GM21619 (cell line): ENCODE measurements at regions not wholly inside any gene's neighbourhood (a gene's known extent, or its start where the extent isn't known, plus 50 kb on each side); places are given as distances from the start of the nearest gene placed in this dataset.
"Not testable (repeated sequence)": the region's sequence is repeated elsewhere in the genome, so short reads cannot be mapped to it uniquely, and the experiment has no call there.

Experiments used
- ATAC-seq: cut with Tn5 transposase; IDR thresholded peaks from one replicate; pipeline ENCODE4 v1.9.1; 2021; ENCODE audit not compliant: unreplicated experiment

DNA sequence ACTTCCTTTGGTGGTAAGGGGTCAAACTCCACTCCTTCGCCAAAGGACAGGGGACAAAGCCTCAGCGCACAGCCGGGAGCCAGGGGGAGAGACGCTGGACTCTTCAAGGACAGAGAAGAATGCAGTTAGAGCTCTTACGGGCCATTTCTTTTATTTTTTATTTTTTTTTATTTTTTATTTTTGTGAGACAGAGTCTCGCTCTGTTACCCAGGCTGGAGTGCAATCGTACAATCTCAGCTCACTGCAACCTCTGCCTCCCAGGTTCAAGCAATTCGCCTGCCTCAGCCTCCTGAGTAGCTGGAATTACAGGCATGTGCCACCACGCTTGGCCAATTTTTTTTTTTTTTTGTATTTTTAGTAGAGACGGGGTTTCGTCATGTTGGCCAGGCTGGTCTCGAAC, 93.2 kb upstream of the RPH3AL start, which contains the start of gene RFLNB:
RFLNB (minus strand) TSS at position 101 of the 400 bp plus-strand sequence.
- ATAC-seq: not testable (repeated sequence)

DNA sequence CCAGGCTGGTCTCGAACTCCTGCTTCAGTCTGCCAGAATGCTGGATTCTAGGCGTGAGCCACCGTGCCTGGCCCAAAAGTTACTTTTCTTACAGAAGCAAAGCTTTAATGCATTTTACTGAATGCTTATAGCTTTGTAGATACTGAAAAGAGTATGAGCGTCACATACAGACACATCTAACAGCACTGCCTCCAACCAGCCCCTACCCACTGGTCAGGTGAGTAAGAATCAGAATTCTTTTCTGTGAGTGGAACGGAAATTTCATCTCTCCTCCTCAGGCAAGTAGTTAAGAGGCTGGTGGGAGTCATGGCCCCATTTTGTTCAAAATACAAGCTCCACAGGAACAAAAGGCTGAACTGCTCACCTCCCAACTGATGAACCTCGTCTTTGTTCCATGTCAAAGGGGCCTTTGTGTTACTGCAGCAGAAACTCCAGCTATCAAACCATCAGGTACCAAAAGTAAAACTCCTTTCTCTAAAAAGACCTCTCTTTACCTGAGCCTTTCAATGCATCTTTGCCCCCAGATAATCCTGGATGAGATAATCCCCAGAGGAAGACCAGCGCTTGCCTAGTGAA, 92.4 kb upstream of the RPH3AL start:
- no peak for ATAC-seq

DNA sequence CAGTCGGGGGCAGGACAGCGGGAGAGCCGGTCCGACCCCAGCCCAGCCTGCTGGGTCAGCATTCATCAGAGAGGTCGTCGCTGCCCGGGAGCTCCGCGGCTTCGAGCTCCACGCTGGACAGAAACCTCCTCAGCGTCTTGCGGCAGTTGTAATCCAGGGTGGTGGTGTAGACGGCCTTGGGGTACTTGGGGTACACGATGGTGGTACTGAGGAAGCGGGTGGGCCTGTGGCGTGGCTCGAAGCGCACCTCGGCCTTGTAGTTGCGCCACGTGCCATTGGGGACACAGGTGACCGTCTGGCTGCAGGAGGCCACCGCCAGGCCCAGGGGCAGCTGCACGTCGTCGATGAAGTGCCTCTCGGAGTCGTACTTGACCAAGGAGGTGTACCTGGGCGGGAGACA, 90.5 kb upstream of the RPH3AL start:
- no peak for ATAC-seq

DNA sequence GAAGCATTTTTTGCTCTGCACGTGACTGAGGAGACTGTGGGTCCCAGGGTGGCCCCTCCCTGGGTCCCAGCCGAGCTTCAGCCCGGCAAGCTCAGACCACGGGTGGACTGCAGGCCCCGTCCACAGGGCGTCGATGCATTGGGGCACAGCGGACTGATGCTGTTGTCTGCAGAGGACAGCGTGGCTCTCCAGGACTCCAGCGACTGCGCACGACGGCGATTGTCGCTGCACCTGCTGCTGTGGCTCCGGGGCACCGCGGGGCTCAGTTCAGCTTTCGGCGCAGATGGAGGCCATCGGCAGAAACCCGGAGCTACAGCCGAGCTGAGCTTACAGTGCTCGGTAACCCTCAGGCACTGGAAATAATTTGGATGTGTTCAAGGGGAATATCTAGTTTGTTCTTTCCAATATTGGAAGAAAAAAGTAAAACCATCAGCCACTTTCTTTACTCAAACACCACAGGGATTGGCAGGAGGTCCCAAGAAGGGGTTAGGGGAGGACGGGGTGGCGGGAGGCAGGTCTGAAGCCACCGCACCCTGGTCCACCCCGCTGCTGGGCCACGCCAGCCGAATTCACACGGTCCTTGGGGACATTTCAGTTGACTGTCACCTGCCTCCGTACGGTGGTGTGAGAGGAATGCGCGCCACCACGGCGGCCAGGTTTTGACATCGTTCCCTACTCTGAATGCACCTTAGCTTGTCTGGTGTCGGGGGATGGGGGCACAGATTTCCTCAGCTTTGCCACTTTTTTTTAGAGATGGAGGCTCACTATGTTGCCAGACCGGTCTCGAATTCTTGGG, 88.7 kb upstream of the RPH3AL start:
- no peak for ATAC-seq

DNA sequence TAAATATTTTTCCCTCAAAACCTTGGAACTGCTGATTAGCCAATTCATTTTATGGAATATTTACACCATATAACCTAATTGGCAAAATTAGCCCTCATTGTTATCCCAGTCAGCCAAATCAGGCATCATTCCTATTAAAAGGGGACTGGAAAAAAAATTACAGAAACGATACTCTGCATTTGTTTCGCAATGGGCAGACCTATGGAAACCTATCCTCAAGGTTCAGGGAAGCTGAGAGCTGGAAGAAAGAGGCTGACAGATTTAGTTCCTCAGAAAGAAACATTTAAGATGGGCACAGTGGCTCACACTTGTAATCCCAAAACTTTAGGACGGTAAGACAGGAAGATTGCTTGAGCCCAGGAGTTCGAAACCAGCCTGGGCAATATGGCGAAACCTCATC, 85.6 kb upstream of the RPH3AL start:
- ATAC-seq: no peak

DNA sequence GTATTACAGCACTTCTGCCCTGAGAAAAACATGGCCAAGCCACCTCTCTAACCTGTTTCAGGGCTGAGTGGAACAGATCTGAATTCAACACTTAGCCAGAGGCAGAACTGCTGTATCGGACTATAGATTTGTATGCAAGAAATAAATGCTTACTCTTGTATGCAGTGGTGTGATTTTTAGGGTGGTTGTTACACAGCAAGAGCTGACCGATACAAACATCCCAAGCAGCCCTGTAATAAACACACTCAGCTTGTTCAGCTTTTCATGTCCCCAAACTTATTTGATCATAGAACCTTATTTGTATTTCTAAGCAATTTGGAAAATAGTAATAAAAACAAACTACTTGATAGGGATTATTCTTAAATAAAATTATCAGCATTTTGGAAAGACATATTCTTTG, 84.9 kb upstream of the RPH3AL start:
- ATAC-seq: no peak

DNA sequence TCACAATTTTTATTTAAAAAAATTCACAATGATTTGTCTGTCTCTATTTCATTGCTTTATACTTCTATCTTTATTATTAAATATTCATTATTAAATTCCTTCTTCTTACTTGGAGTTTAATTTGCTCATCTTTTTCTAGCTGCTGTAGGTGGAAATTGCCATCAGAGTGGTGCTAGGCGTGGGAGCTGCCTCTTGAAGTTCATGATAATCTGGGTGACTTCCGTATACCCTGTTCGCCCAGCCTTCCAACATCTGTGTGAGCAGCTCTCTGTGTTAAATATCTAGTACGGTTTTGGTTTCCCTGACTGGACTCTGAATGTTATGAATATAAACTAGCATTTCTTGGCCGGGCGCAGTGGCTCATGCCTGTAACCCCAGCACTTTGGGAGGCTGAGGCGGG, 84.0 kb upstream of the RPH3AL start:
- ATAC-seq: no peak

DNA sequence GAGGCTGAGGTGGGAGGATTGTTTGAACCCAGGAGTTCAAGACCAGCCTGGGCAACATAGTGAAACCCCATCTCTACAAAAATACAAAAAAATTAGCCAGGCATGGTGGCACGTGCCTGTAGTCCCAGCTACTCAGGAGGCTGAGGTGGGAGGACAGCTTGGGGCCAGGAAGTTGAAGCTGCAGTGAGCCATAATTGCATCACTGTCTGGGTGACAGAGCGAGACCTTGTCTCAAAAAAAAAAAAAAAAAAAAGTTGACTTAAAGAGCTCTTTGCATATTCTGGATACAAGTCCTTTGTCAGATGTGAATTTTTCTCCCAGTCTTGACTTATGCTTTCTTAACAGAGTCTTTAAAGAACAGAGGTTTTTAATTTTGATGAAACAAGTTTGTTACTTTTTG, 79.9 kb upstream of the RPH3AL start:
- ATAC-seq: not testable (repeated sequence)

DNA sequence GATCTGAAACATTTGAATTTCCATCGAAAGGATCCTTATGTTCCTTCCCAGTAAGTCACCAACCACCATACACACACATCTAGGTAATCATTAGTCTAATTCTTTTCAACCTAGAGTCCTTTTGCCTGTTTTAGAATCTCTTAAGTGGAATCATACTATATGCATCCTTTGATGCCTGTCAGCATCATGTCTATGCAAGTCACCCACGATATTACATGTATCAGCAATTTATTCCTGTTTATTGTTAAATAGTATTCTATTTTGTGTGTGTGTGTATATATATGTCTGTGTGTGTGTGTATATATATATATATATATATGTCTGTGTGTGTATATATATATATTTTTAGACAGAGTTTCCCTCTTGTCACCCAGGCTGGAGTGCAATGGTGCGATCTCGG, 78.9 kb upstream of the RPH3AL start:
- ATAC-seq: no peak

DNA sequence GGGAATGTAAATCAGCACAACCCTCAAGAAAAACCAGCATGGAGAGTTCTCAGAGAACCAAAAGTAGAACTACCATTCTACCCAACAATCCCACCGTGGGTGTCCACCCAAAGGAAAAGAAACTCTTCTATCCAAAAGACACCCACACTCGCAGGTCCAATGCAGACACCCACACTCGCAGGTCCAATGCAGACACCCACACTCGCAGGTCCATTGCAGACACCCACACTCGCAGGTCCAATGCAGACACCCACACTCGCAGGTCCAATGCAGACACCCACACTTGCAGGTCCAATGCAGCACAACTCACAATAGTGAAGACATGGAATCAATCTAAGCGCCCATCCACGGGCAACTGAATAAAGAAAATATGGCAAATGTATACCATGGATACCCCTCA, 77.0 kb upstream of the RPH3AL start:
- ATAC-seq: no peak

DNA sequence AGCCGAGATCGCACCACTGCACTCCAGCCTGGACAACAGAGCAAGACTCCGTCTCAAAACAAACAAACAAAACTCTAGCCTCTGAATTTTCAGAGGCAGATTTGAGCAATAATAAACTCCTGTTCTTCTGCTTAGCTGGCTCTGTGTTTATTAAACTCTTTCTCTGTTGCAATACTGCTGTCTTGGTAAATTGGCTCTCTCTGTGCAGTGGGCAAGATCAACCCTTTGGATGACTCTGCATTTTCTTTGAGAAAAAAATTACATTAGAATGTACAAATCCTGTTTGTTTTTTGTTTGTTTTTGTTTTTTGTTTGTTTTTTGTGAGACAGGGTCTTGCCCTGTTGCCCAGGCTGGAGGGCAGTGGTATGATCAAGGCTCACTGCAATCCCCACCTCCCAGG, 75.8 kb upstream of the RPH3AL start:
- no peak for ATAC-seq

DNA sequence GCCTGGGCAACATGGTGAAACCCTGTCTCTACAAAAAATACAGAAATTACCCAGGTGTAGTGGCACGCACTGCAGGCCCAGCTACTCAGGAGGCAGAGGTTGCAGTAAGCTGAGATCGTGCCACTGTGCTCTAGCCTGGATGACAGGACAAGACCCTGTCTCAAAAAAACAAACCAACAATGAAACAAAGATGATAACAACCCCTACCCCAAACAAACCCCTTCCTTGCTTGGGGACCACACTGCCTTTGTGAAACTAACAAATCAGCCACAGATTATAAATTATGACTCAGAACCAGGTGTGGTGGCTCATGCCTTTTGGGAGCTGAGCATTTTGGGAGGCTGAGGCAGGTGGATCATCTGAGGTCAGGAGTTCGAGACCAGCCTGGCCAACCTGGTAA, 75.3 kb upstream of the RPH3AL start:
- no peak for ATAC-seq

DNA sequence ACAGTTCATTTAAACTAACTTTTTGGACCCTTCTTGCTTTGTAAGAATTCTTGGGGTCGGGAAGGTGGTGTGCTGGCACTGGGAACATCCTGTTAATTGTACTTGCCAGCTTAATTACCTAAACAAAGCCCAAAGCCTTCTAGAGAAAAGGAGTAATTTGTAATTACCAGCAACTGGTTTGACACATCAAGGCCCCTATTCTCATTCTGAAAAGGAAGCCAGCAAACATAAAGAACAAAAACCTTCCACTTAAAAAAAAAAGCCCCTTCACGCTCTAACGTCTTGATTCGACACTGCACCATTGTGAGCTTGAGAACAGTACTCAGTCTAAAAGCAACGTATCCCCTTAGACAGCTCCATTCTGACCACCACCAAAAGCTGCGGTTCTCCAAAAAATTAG, 74.7 kb upstream of the RPH3AL start:
- ATAC-seq: no peak

DNA sequence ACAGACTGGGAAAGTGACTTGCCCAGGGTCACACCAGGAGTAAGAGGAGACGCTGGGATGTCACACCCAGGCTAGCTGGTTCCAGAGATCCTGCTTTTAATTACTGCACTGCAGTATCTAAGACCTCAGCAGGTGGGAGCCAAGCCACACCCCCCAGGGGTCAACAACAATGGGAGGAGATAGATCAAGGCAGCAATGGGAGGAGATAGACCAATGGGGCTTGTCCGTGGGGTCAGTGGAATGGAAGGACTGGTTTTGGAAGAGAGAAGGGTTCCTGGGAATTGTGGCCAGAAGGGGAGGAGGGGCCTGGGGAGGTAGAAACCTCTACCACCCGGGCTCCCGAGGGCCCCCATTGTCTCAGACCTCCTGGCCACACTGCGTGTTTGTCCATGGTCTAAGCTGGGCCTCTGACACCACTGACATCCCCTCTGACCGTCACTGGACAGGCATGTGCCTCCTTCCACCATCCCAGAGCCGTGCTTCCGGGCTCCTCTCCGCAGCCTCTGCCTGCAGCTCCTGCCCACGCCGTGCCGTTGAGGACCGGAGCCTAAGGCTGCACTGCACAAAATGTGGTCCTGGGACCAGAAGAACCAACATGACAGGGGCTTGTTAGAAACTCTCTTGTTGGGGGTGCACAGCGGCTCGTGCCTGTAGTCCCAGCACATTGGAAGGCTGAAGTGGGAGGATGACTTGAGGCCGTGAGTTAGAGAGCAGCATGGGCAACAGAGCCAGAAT, 69.8 kb upstream of the RPH3AL start:
- no peak for ATAC-seq

DNA sequence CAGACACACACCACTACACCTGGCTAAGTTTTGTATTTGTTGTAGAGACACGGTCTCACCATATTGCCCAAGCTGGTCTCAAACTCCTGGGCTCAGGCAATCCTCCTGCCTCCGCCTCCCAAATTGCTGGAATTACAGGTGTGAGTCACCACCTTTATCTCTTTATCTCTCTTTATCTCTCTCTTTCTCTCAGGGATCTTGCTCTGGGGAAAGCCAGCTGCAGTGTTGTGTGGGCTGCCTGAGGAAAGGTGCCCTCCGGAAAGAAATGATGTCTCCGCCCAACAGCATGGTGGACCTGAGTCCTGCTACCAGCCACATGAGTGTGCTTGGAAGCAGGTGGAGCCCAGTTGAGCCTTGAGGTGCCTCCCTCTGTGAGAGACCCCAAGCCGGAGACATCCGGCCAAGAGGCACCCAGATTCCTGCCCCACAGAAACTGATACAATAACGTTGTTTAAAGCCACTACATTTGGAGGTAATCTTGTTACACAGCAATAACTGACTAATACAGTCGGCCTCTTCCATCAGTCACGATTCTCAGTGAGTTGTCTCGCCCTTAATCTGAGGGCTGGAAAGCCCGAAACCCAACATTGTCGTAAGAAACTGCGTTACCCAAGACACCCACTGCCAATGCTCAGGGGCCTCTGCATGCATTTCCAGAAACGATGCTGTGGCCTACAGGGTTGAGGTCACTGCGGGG, 68.0 kb upstream of the RPH3AL start:
- no peak for ATAC-seq

DNA sequence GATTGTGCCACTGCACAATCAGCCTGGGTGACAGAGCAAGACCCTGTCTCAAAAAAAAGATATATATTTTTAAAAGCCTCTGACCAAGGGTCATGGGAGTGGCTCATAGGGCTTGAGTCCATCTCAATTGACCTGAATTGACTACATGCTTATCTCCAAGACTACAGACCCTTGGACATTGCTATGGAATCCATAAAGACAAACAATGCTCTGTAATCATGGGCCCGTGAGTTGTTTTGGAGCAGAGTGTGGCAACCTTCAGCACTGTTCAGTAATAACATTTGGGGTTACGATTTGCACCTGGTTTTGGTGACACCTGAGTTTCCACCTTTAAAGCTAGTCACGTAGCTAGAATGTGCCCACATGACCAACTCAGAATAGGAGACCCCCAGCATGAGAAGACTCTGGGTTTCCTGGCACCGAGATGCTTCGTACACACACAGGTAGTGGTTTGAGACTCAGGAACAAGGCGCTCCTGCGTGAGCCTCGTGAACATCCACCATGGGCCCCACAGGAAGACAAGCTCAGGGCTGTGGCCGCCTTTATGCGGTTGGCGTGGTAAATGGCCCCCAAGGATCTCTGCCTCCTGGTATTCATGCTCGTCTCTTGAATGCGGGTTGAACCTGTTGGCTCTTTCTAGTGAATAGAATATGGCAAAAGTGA, 66.6 kb upstream of the RPH3AL start:
- ATAC-seq: no peak

DNA sequence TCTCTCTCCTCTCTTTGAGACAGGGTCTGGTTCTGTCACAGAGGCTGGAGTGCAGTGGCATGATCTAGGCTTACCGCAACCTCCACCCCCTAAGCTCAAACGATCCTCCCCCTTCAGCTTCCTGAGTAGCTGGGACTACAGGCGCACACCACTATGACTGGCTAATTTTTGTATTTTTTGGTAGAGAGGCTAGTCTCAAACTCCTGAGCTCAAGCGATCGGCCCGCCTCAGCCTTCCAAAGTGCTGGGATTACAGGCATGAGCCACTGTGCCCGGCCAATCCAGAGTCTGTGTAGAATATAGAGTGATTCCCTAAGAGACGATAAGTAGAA, 65.8 kb upstream of the RPH3AL start:
- ATAC-seq: no peak

DNA sequence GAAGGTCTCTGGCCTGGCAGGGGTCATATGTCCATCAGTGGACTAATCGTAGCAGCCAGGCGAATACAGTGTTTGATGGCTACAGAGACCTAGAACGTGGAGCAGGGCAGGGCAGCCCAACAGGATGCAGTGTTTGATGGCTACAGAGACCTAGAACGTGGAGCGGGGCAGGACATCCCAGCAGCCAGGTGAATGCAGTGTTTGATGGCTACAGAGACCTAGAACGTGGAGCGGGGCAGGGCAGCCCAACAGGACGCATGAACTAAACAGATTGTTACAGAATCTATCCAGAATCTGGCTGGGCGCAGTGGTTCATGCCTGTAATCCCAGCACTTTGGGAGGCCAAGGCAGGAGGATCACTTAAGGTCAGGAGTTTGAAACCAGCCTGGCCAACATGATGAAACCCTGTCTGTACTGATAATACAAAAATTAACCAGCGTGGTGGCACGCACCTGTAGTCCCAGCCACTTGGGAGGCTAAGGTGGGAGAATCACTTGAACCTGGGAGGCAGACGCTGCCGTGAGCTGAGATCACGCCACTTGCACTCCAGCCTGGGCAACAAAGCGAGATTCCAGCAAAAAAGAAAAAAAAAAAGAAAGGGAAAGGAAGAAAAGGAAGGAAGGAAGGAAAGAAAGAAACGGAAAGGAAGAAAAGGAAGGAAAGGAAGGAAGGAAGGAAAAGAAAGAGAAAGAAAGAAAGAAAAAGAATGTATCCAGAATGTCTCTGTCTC, 65.2 kb upstream of the RPH3AL start:
- ATAC-seq: no peak

DNA sequence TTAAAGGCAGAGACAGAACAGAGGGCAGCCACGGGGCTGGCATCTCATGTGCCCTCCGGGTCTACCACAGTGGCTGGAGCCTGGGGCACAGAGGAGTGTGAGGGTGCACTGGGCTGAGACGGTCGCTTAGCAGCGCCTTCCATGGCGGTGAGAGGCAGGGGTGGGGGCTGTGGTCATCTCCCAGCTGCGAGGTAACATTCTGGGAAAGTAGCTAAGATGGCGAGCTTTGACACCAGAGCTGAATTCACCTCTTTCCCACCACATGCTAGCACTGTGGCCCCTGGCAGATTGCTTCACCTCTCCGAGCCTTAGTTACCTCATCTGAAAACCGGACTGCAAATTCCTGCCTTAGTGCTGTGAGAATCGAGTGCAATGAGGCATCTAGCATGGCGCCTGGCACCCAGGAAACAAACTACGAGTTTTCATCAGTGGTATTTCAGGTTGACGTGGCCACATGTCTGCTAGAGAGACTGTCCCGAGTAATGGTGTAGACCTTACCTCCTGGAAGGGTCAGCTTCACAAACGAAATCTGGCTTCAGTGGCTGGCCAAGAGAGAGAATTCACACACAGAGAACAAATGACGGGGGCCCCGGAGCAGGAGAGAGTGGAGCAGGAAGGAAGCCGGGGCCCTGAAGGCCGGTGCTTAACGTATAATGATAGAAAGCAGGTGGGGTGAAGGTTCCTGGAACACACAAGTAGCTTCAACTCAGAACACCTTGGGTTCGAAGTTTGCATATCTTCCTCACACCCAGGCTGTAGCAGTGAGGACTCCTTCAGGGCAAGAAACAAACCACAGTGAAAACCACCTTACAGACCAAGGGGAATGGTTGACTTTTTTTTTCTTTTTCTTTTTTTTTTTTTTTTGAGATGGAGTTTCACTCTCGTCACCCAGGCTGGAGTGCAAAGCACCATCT, 63.9 kb upstream of the RPH3AL start:
- peak; percentile 74 for ATAC-seq
